ENCODE measurements at regions not wholly inside any gene's neighbourhood (a gene's known extent, or its start where the extent isn't known, plus 50 kb on each side); places are given as distances from the start of the nearest gene placed in this dataset.
"Not testable (repeated sequence)": the region's sequence is repeated elsewhere in the genome, so short reads cannot be mapped to it uniquely, and the experiment has no call there.

DNA sequence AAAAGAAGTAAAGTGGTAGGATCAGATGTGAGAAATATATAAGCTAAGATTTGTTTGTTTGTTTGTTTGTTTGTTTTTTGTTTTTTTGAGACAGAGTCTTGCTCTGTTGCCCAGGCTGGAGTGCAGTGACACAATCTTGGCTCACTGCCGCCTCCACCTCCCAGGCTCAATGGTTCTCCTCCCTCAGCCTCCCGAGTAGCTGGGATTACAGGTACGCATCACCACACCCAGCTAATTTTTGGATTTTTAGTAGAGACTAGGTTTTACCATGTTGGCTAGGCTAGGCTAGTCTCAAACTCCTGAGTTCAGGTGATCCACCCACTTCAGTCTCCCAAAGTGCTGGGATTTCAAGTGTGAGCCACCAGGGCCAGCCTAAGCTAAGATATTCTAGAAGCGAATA lies 4817.1 kb upstream of the OR11H1 start:
- intact Hi-C loops (cut with DNase I; ENCODE audit: low total_unique reads); H3K27me3 ChIP-seq; H3K4me3 ChIP-seq; H3K4me1 ChIP-seq; H3K36me3 ChIP-seq; H3K9me3 ChIP-seq; DNase-seq; H3K27ac ChIP-seq: not testable (repeated sequence)

DNA sequence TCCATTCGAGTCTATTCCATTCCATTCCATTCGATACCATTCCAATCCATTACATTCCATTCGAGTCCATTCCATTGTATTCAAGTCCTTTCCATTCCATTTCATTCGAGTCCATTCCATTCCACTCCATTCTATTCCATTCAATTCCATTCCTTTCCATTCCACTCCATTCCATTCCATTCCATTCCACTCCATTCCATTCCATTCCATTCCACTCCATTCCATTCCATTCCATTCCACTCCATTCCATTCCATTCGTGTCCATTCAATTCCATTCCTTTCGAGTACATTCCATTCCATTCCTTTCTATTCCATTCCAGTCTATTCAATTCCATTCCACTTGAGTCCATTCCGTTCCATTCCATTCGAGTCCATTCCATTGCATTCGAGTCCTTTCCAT lies 4805.2 kb upstream of the OR11H1 start:
- intact Hi-C loops (cut with DNase I; ENCODE audit: low total_unique reads); H3K4me3 ChIP-seq; H3K27me3 ChIP-seq; H3K36me3 ChIP-seq; H3K27ac ChIP-seq; DNase-seq; H3K4me1 ChIP-seq: not testable (repeated sequence)
- H3K9me3 ChIP-seq = peaks cover 3 to 29% (median 10%) of the 10 kb centered on the region in 3 donors

DNA sequence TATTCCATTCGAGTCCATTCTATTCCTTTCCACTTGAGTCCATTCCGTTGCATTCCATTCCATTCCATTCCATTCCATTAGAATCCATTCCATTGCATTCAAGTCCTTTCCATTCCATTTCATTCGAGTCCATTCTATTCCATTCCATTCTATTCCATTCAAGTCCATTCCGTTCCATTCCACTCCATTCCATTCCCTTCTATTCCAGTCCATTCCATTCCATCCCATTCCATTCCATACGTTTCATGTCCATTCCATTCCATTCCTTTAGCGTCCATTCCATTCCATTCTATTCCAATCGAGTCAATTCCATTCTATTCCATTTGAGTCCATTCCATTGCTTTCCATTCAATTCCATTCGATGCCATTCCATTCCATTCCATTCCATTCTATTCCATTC lies 4804.0 kb upstream of the OR11H1 start:
- H3K36me3 ChIP-seq; H3K27ac ChIP-seq; DNase-seq; H3K4me1 ChIP-seq; H3K4me3 ChIP-seq; H3K27me3 ChIP-seq; intact Hi-C loops (cut with DNase I; ENCODE audit: low total_unique reads): not testable (repeated sequence)
- peaks cover 5 to 34% (median 16%) of the 10 kb centered on the region in 3 donors for H3K9me3 ChIP-seq

DNA sequence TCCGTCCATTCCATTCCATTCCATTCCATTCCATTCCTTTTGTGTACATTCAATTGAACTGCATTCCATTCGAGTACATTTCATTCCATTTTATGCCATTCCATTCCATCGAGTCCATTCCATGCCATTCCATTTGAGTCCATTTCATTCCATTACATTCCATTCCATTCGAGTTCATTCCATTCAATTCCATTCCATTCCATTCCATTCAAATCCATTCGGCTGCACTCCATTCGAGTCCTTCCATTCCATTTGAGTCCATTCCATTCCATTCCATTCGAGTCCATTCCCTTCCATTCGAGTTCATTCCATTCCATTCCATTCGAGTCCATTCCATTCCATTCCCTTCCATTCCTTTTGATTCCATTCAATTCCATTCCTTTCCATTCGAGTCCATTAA lies 4800.6 kb upstream of the OR11H1 start:
- H3K27ac ChIP-seq = no peak overlapping the region
- TF ChIP-seq, protein P1, sequence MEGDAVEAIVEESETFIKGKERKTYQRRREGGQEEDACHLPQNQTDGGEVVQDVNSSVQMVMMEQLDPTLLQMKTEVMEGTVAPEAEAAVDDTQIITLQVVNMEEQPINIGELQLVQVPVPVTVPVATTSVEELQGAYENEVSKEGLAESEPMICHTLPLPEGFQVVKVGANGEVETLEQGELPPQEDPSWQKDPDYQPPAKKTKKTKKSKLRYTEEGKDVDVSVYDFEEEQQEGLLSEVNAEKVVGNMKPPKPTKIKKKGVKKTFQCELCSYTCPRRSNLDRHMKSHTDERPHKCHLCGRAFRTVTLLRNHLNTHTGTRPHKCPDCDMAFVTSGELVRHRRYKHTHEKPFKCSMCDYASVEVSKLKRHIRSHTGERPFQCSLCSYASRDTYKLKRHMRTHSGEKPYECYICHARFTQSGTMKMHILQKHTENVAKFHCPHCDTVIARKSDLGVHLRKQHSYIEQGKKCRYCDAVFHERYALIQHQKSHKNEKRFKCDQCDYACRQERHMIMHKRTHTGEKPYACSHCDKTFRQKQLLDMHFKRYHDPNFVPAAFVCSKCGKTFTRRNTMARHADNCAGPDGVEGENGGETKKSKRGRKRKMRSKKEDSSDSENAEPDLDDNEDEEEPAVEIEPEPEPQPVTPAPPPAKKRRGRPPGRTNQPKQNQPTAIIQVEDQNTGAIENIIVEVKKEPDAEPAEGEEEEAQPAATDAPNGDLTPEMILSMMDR (IDR thresholded peaks at IDR 0.05) = no peak
- intact Hi-C loops (cut with DNase I; ENCODE audit: low total_unique reads) = no loop called here
- H3K27me3 ChIP-seq = no peaks in the 10 kb centered on the region
- no peaks in the 10 kb centered on the region for H3K36me3 ChIP-seq
- no peaks in the 10 kb centered on the region for H3K4me1 ChIP-seq
- DNase-seq = no peak
- no peak overlapping the region for H3K4me3 ChIP-seq
- H3K9me3 ChIP-seq = peaks cover 5 to 33% (median 17%) of the 10 kb centered on the region in 3 donors

DNA sequence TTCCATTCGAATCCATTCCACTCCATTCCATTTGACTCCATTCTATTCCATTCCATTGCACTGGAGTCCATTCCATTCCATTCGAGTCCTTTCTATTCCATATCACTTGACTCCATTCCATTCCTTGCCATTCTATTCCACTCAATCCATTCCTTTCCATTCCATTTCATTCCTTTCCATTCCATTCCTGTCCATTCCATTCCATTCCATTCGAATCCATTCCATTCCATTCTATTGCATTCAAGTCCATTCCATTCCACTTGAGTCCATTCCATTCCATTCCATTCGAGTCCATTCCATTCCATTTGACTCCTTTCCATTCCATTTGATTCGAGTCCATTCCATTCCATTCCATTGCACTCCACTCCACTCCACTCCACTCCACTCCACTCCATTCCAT lies 4798.0 kb upstream of the OR11H1 start:
- H3K4me3 ChIP-seq; DNase-seq; H3K36me3 ChIP-seq; H3K27me3 ChIP-seq; H3K4me1 ChIP-seq; intact Hi-C loops (cut with DNase I; ENCODE audit: low total_unique reads); H3K27ac ChIP-seq: not testable (repeated sequence)
- H3K9me3 ChIP-seq = peaks cover 5 to 22% (median 11%) of the 10 kb centered on the region in 3 donors

DNA sequence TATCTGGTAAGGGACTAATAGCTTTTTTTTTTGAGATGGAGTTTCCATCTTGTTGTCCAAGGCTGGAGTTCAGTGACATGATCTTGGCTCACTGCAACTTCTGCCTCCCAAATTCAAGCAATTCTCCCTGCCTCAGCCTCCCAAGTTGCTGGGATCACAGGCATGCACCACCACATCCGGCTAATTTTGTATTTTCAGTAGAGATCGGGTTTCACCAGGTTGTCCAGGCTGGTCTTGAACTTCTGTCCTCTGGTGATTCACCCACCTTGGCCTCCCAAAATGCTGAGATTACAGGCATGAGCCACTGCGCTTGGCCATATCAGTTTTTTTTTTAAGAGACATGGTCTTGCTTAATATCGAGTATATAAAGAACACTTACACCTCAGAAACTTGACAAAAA lies 4797.3 kb upstream of the OR11H1 start:
- peaks cover 5 to 22% (median 11%) of the 10 kb centered on the region in 3 donors for H3K9me3 ChIP-seq
- H3K36me3 ChIP-seq; H3K27me3 ChIP-seq; intact Hi-C loops (cut with DNase I; ENCODE audit: low total_unique reads); DNase-seq; H3K4me3 ChIP-seq; H3K4me1 ChIP-seq; H3K27ac ChIP-seq: not testable (repeated sequence)

DNA sequence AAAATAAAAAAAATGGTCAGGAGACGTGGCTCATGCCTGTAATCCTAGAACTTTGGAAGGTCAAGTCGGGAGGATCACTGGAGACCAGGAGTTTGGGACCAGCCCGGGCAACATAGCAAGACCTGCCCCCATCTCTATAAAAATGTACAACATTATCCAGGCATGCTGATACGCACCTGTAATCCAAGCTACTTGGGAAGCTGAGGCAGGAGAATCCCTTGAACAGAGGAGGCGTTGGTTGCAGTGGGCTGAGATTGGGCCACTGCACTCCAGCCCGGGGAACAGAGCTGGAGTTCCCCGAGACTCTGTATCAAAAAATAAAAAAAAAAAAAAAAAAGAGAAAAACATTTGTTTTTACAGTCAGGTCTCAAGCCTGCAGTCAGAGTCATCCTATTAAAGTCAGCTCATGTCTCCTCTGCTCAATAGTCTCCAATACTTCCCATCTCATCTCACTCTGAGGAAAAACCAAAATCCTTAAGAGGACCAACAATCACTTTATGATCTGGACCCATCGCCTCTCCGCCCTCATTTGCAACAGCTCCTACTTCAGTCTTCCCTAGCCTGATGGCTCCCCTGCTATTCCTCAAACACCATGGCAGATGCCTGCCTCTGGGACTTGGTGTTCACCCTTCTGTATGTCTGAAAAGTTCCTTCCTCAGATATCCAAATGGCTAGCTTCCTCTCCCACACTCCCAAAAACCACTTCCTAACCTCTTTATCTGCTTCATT lies 4796.6 kb upstream of the OR11H1 start:
- not testable (repeated sequence) for DNase-seq, H3K27me3 ChIP-seq

DNA sequence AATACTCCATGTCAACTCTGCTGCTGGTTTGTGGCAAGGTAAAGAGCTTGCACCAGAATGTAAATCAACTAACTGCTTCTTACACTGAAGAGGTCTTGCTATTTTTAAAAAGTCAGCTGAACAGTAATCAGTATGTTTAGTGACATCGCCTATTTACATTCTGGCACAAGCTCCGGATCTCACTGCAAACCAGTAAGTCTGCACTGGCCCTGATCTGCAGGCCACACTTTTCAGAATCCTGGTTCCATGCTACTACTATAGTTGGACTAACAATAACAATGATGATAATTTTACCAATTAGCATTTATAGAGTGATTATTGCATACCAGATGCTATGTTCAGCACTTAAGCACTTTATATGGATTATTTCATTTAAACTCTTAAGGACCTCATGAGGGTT lies 4792.9 kb upstream of the OR11H1 start:
- H3K4me3 ChIP-seq; H3K36me3 ChIP-seq; H3K27me3 ChIP-seq; H3K27ac ChIP-seq; intact Hi-C loops (cut with DNase I; ENCODE audit: low total_unique reads); H3K4me1 ChIP-seq; DNase-seq; H3K9me3 ChIP-seq: not testable (repeated sequence)

More for the DNA sequence above, 4796.6 kb upstream of the OR11H1 start:
- intact Hi-C loops (cut with DNase I; ENCODE audit: low total_unique reads); H3K4me1 ChIP-seq; H3K4me3 ChIP-seq; H3K27ac ChIP-seq; H3K36me3 ChIP-seq: not testable (repeated sequence)
- H3K9me3 ChIP-seq = peaks cover 5 to 18% (median 11%) of the 10 kb centered on the region in 3 donors

DNA sequence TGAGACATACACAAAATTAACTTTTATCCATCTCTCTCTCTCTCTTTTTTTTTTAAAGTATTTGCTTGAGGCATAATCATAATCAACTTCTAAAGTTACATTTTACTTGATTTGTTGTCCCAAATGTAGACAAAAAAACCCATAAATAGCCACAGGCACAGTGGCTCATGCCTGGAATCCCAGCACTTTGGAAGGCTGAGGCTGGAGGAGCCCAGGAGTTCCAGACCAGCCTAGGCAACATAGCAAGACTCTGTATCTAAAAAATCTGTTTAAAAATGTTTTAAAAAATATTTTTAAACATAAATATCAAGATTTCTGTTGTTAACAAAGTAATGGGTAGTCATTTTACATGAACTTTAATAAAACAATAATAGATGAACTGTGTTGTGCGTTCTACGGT lies 4791.1 kb upstream of the OR11H1 start:
- H3K36me3 ChIP-seq; intact Hi-C loops (cut with DNase I; ENCODE audit: low total_unique reads); H3K27me3 ChIP-seq; H3K27ac ChIP-seq; H3K9me3 ChIP-seq; DNase-seq; H3K4me3 ChIP-seq; H3K4me1 ChIP-seq: not testable (repeated sequence)

DNA sequence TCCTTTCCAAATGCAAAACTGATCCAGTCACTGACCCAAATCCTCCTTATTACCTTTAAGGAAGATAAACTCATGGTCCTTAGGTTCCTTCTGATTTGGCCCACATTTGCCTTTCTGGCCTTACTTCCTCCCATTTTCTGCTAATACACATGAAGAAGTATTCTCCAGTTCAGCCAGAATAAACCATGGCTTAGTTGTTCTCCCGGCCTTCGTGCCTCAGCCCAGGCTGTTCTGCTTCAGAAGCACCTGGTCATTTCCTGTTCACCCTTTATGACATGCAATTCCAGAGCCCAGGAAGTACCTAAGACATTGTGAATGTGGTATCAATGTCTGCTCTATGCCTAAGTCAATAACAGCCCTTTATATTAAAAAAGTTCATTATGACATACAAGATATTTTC lies 4790.1 kb upstream of the OR11H1 start:
- H3K27ac ChIP-seq; intact Hi-C loops (cut with DNase I; ENCODE audit: low total_unique reads); H3K36me3 ChIP-seq; DNase-seq; H3K27me3 ChIP-seq; H3K9me3 ChIP-seq; H3K4me3 ChIP-seq; H3K4me1 ChIP-seq: not testable (repeated sequence)
